Right ventricle myocardium superior (tissue), 1 donor: ENCODE measurements at regions not wholly inside any gene's neighbourhood (a gene's known extent, or its start where the extent isn't known, plus 50 kb on each side); places are given as distances from the start of the nearest gene placed in this dataset.
A peak's percentile ranks its signal among the peaks of the same experiment; 100 is the strongest.

Source experiments
- ATAC-seq: fragments of 200-7000 bp; cut with Tn5 transposase; one replicate; pipeline ENCODE4 v1.9.1; 2020; ENCODE audit warnings: mild to moderate bottlenecking; ENCODE audit not compliant: poor library complexity
- DNase-seq: peaks from one replicate; pipeline ENCODE4 v3.0.0-alpha.2; 2020
- intact Hi-C: fragments of 100-400 bp; cut with DNase I; formaldehyde crosslinking; loops from one replicate; pipeline ENCODE4 v1.11.2; 2022
- donor health status: DM: no; HTN: yes; CAD: no; lungs with severe emphysema.

DNA sequence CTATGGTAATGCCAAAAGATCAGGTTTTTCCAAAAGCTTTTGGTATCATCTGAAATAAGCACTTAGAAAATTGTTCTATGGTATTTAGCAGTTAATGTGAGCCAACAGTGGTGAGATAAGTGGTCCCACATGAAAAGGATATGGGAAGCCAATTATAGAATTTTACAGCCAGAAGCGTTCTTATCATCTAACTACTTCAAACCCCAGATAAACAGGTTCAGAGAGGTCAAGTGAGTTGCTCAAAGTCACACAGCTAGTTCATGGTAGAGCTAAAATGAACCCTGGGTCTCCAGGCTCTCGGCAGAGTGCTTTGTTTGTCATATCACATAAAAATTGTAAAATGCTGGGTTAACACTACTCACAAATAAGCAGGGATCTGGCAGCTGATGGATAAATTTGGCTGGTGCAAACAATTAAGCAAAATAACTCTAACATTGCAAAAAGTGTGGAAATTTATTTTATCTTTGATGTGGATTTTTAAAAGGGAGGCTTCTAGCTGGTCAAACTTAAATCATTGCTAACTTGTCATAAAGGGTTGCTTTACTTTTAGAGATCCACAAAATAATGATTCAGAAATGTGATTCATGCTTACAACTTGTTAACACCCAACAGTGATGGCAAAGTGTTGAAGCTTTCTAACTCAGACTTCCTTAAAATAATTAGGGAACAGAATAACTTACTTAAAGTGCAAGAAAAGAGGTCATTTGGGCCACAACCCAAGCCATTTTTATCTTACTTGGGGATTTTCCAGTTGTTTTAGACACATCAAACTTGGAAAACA is 202.8 kb upstream of the TBC1D5 start:
- no peak for ATAC-seq

GRCh38 chr3:17942856-17943255 is 200.4 kb upstream of the TBC1D5 start:
- ATAC-seq, result no peak

More for the DNA sequence above, 202.8 kb upstream of the TBC1D5 start:
- intact Hi-C loops, result no loop called here
- DNase-seq, result no peak

DNA sequence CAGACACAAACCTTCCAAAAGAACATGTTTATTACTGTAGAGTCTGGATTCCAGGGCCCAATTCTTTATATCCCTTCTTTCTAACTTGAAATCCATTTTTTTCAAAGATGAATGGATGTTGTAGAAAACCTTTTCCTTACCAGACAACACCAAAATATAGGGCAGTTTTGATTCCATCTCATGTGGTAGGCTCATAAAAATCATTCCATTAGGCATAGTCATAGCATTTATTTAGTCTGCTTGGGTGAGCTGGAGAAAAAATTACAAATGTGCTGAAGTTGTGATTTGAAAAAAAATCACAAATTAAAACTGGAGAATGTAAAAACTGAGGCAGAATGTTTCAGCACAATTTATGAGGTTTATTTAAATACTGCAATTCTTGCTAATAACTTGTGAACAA is 199.3 kb upstream of the TBC1D5 start:
- DNase-seq (no peak), ATAC-seq (no peak)
- intact Hi-C loops, result no loop called here

More at GRCh38 chr3:17942856-17943255, 200.4 kb upstream of the TBC1D5 start:
- intact Hi-C loops, result no loop called here
- DNase-seq, result no peak

DNA sequence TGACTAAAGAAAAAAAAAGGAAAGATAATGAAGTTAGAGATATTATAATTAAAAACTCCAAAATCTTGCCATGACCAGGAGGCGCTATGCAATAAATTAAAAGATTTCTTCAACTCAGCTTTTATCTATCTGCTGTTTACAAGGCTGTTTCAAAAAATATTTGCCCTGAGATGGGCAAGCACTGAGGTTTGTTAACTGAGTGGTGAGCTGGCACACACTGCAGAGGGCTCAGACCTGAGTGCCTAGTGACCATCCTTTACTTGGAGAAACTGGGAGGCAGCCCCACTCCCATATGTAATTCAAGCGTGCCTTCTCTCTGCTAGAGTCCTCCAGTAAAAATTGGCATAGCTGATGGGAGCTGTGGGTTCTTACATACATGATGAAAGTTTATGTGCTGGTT is 198.7 kb upstream of the TBC1D5 start:
- ATAC-seq, result no peak
- intact Hi-C loops, result no loop called here
- no peak for DNase-seq

DNA sequence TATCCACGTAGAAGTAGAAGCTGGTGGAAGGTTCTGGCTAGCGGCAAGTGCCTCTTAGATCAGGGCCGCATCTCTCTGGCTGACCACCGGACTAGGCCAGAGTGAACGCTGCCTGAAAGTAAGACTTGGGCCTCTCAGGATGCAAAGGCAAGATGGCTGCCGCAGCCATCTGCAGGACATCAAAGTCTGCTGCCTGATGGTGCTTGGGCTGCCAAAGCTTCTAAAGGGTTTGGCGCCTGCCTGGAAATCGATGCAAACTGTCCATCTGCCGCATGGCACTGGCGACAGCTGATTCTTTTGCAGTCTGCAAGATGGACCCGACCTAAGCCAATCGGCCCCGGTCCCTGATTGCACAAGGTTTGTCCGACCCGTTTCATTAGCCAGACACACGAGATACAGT is 196.7 kb upstream of the TBC1D5 start:
- DNase-seq (no peak), ATAC-seq (no peak)
- intact Hi-C loops, result no loop called here

- intact Hi-C loops, result no loop called here
- DNase-seq (no peak), ATAC-seq (peak; percentile 36)
Observed at GRCh38 chr3:17938313-17938712, 195.9 kb upstream of the TBC1D5 start.

- ATAC-seq, result no peak
- no peak for DNase-seq
- intact Hi-C loops, result no loop called here
Observed at GRCh38 chr3:17936736-17937480, 194.5 kb upstream of the TBC1D5 start.

DNA sequence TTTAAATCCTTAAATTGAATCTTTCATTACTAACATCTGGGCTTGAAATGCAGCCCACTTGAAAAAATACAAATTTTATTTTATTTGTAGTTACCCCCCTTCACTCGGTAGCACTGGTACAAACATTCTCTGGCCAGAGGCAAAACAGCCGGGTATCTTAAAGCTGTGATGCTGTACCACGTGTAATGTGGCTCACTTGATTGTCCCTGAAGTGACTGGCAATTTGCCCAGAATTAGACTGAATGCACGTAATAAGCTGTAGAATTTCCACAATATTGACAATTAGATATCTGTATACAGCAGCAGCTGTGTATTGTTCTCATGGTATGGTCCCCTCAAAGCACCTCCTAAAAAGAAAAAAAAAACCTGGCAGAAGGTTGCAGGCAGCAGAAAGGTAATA is 192.8 kb upstream of the TBC1D5 start:
- intact Hi-C loops, result no loop called here
- no peak for ATAC-seq
- no peak for DNase-seq

DNA sequence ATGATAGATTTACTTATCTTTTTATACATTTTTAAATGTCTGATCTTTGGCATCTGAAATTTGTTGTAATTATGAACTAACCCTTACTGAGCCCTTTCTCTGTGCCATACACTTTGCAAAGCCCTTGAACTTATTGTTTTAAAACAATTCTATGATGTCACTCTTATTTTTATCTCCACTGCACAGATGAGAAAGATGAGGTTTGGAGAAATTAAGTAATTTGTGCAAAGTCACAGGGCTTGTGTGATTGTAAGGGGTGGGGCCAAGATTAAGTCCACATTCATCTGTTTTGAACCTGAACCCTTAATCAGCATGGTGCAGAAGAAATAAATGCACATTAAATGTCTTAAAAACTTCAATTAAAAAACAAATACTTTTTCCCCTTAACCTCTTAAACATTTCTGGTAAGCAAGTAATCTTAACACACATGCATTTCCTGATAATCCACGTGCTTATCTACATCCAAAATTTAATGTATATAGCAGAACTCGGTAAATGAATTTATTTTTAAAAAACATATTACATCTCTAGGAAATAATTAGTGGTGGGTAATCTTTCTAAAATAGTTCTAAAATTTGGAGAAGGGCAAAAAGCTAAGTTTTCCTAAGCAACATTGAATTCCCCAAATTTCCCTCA is 189.8 kb upstream of the TBC1D5 start:
- DNase-seq (no peak), ATAC-seq (no peak)
- intact Hi-C loops, result no loop called here

DNA sequence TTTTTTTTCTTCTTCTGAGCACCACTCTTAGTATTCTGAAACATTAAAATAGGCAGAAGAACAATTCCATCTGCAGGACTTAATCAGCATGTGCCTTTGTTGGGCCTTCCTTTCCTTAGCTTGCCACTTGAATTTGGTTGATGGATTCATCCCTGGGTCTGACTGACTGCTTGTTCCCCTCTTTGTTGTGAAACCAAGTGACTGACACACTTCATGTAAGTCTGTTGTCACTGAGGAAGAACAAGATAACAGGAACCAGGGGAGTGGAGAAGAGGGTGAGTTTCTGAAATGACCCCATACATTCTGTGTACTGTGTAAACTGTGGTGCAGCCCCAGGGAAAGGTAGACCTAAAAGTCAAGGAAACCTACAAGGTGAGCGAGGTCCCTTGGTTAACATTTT is 188.7 kb upstream of the TBC1D5 start:
- DNase-seq (no peak), ATAC-seq (no peak)
- intact Hi-C loops, result no loop called here

- ATAC-seq (no peak), DNase-seq (no peak)
- intact Hi-C loops, result no loop called here
Observed at GRCh38 chr3:17928502-17929145, 186.2 kb upstream of the TBC1D5 start.

GRCh38 chr3:17927036-17927435 is 184.6 kb upstream of the TBC1D5 start:
- ATAC-seq (no peak), DNase-seq (no peak)
- intact Hi-C loops, result no loop called here

DNA sequence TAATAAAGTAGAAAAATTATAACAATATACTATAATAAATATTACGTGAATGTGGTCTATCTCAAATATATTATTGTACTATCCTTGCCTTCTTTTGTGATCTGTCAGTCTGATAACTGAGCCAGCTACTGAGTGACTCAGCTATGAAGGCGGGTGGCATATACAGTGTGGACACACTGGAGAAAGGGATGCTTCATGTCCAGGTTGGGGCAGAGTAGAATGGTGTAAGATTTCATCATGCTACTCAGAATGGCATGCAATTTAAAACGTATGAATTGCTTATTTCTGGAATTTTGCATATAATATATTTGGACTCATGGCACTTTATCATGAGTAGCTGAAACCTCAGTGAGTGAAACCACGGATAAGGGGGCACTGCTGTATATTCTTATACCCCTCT is 172.9 kb upstream of the TBC1D5 start:
- intact Hi-C loops, result no loop called here
- DNase-seq (no peak), ATAC-seq (no peak)

- ATAC-seq, result no peak
- no peak for DNase-seq
- intact Hi-C loops, result no loop called here
Observed at GRCh38 chr3:17913359-17913758, 170.9 kb upstream of the TBC1D5 start.

DNA sequence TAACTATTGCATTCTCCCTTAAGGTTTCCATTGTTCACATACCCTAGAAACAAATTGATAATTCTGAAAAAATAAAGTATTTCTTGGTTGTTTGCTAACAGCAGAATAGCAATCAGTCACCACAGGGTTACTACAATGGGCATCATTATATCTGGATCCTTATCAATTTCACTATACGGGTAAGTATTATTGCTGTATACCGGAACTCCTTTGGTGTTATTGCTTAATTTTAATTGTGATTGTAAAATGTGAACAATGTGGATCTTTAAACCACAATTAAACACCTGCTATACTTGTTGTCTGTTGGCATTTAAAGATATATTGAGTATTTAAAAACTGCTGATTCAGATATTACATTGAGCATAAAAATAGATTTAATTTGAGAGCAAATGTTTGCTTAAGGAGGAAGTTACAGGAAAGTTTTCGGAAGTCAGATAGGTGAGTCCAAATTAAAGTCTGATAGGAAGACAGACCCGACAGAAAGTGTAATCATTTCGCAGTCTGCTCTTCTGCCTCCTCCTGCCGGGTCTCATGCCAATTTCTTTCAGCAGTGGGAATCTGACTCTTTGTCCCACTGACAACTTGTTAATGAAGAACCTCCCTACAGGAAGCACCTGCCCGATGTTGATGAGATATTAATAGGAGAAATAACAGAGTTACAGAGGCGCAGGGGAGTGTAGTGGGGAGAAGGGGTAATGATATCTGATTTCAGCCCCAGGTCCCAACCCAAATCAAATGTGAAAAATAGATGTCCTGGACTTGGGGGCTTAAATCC is 169.7 kb upstream of the TBC1D5 start:
- DNase-seq, result no peak
- no peak for ATAC-seq
- intact Hi-C loops, result no loop called here

DNA sequence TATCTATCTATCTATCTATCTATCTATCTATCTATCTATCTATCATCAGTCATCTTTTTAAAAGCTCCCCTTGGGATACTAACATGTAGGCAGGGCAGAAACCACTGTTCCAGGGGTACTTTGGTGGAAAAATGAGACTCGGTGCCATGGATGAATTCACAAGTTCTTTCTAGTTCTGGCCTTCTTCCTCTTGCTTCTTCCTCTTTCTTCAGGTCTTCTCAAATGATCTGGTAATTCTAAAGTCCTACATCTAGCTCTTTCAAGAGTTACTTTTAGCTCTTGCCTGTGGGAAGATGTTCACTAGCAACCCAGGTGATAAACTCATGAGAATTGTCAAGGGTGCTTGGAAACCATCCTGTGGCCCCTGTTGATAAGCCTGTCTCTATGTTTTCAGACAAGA is 168.5 kb upstream of the TBC1D5 start:
- intact Hi-C loops, result no loop called here
- DNase-seq, result no peak
- no peak for ATAC-seq

DNA sequence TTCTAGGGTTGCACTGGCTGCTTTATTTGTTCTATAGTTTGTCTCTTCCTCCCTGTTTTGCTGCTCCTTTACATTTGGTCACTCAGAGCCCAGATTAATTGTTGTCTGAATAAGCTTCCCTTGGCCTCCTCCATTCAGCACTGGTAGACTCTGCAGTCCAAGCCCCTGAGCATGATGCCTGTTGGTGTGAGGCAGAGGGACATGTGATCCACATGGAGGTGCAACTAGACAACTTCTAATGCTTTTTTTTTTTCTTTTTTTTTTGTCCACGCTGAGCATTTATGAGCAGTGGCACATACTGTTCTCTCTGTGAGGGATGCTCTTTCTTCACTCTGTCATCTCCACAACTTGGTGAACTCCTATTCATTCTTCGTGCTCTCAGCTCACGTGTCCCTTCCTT is 167.3 kb upstream of the TBC1D5 start:
- ATAC-seq, result no peak
- DNase-seq, result no peak
- intact Hi-C loops, result no loop called here

DNA sequence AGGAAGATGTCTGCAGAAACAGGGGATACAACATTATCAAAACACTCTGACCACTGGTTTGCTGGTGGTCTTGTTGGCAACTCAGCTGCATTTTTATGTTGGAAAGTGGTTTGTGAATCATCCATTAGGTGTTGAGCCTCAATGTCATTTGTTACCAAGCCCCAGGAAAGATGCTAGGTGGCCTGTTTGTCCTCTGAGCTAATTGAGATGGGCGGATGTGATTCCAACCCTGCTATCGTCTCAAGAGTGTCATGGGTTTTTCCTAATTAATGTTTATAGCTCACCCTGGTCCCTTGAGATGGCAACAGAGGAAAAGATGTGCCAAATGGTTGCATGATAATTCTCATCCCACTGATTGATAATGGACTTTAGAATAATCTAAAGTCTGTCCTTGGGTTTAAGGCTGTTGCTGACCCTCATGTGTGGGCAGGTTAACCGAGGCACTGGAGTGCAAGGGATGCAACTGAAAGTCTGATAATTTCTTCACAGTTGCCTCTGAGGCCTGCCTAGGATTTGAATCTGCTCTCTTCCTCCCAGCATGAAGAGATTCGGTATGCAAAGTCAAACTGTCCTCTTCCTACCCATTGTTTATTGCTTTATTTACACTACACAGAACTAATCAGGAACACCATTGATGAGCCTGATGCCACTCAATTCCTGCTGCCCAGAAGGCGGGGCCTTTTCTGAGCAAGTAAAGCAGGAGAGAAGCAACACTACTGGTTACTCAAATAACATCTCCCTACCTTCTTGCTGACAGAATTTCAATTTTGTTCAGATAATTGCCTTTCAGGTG is 166.2 kb upstream of the TBC1D5 start:
- DNase-seq (no peak), ATAC-seq (no peak)
- intact Hi-C loops, result no loop called here
